ENCODE measurements at regions not wholly inside any gene's neighbourhood (a gene's known extent, or its start where the extent isn't known, plus 50 kb on each side); places are given as distances from the start of the nearest gene placed in this dataset.

GRCh38 chr15:101543926-101544612, 54.6 kb upstream of the PCSK6 start:
- TF ChIP-seq REST (IDR thresholded peaks at IDR 0.05; ENCODE audit: insufficient read depth in 1 of 2, low read depth in 2 of 2, low read length in 1 of 2) (no peak), POLR2AphosphoS5 (IDR thresholded peaks at IDR 0.05; ENCODE audit: low read depth, low read length) (no peak), CTCF (IDR thresholded peaks at IDR 0.05) (no peak), TCF7L2 (IDR thresholded peaks at IDR 0.05; ENCODE audit: low read depth, low read length) (no peak), SIN3A (IDR thresholded peaks at IDR 0.05; ENCODE audit: borderline replicate concordance, insufficient read depth, low read depth, low read length) (no peak)
- Histone ChIP-seq H3K27me3 (ENCODE audit: control insufficient read depth, insufficient read depth, low read length) (peaks cover 23% of the 10 kb centered on the region), H3K36me3 (ENCODE audit: control insufficient read depth, insufficient read depth, low read length) (no peaks in the 10 kb centered on the region), H3K27ac (ENCODE audit: low read length) (no peak overlapping the region), H3K9me3 (ENCODE audit: control insufficient read depth, insufficient read depth, low read depth, low read length) (no peaks in the 10 kb centered on the region), H3K4me3 (ENCODE audit: low read depth in 2 of 2, low read length in 2 of 2) (no peak overlapping the region), H3K4me1 (ENCODE audit: control insufficient read depth, insufficient read depth, low read length) (no peaks in the 10 kb centered on the region)
- no peak for DNase-seq (ENCODE audit: low read depth, low spot score)
- in situ Hi-C loops (cut with HindIII; ENCODE audit: low pct_unique_long_range_greater_than_20kb, low sequenced_read_pairs): no loop called here
- ChIA-PET CTCF (no interaction called here), POLR2A (no interaction called here)
- BruUV-seq (replicated peaks): no TSS peak
- ATAC-seq: no peak
- intact Hi-C loops (cut with micrococcal nuclease; ENCODE audit: unreplicated experiment): no loop called here

- Histone ChIP-seq H3K27me3 (ENCODE audit: control insufficient read depth, insufficient read depth, low read length) (peaks cover 21% of the 10 kb centered on the region), H3K36me3 (ENCODE audit: control insufficient read depth, insufficient read depth, low read length) (no peaks in the 10 kb centered on the region), H3K4me3 (ENCODE audit: low read depth in 2 of 2, low read length in 2 of 2) (no peak overlapping the region), H3K4me1 (ENCODE audit: control insufficient read depth, insufficient read depth, low read length) (no peaks in the 10 kb centered on the region), H3K27ac (ENCODE audit: low read length) (no peak overlapping the region), H3K9me3 (ENCODE audit: control insufficient read depth, insufficient read depth, low read depth, low read length) (no peaks in the 10 kb centered on the region)
- no peak for ATAC-seq
- ChIA-PET POLR2A (no interaction called here), CTCF (no interaction called here)
- in situ Hi-C loops (cut with HindIII; ENCODE audit: low pct_unique_long_range_greater_than_20kb, low sequenced_read_pairs) (no loop called here), intact Hi-C loops (cut with micrococcal nuclease; ENCODE audit: unreplicated experiment) (no loop called here)
- no TSS peak for BruUV-seq (replicated peaks)
- TF ChIP-seq CTCF (IDR thresholded peaks at IDR 0.05) (no peak), TCF7L2 (IDR thresholded peaks at IDR 0.05; ENCODE audit: low read depth, low read length) (no peak), SIN3A (IDR thresholded peaks at IDR 0.05; ENCODE audit: borderline replicate concordance, insufficient read depth, low read depth, low read length) (no peak), POLR2AphosphoS5 (IDR thresholded peaks at IDR 0.05; ENCODE audit: low read depth, low read length) (no peak), REST (IDR thresholded peaks at IDR 0.05; ENCODE audit: insufficient read depth in 1 of 2, low read depth in 2 of 2, low read length in 1 of 2) (no peak)
- no peak for DNase-seq (ENCODE audit: low read depth, low spot score)
Measured at GRCh38 chr15:101543431-101543830, 53.9 kb upstream of the PCSK6 start.
